Inflammatory macrophage treated with lipopolysaccharide for 4 hours (primary cell): ENCODE measurements at regions not wholly inside any gene's neighbourhood (a gene's known extent, or its start where the extent isn't known, plus 50 kb on each side); places are given as distances from the start of the nearest gene placed in this dataset.

Source experiments
- DNase-seq: peaks from one replicate; pipeline ENCODE4 v3.0.0-alpha.2; 2020

DNA sequence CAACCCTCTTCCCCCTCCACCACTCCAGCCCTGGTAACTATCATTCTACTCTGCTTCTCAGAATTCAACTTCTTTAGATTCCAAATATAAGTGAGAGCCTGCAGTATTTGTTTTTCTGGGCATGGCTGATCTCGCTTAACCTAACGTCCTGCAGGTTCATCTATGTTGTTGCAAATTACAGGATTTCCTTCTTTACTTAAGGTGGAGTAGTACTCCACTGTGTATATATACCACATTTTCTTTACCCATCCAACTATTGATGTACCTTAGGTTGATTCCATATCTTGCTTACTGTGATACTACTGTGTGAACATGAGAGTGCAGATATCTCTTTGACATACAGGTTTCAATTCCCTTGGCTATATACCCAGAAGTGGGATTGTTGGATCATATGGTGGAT, 106.3 kb upstream of the ZNF366 start:
- no peak for DNase-seq

DNA sequence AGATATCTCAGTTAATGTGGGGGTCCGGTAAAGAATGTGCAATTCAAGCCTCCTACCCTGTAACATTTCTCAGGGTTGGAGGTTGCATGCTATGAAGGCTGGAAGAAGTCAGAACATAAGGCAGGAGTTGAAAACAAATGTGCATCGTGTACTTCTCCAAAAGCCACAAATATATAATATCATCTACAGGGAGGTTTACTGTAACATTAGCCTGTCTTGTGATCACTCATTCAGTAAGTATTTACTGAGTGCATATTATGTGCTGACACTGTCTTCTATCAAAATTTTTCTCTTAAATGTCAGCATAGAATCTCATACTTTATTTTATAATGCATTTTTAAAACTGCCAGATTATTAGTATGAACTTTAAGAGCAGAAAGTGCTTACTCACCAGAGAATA, 105.6 kb upstream of the ZNF366 start:
- DNase-seq = no peak

GRCh38 chr5:72611118-72611730, 104.0 kb upstream of the ZNF366 start:
- peak; percentile 68 for DNase-seq

DNA sequence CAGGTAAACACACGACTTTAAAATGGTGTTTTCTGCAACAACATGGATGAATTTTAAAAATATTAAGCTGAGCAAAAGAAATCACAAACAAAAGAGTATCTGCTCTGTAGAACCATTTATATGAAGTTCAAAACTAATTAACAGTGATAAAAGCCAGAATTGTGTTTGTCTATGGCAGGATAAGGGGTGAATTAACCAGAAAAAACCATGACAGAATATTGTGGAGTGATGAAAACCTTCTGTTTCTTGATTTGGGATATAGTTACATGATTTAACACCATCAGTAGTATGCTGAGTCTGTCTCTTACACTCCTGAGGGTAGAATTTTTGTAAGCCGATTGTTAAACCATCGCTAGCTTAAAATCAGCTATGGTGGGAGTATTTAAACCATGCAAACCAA, 101.7 kb upstream of the ZNF366 start:
- no peak for DNase-seq

- DNase-seq = no peak
Observed at GRCh38 chr5:72608297-72608696, 101.1 kb upstream of the ZNF366 start.

GRCh38 chr5:72607381-72607780, 100.2 kb upstream of the ZNF366 start:
- DNase-seq = no peak

- no peak for DNase-seq
Observed at GRCh38 chr5:72606525-72606924, 99.3 kb upstream of the ZNF366 start.

DNA sequence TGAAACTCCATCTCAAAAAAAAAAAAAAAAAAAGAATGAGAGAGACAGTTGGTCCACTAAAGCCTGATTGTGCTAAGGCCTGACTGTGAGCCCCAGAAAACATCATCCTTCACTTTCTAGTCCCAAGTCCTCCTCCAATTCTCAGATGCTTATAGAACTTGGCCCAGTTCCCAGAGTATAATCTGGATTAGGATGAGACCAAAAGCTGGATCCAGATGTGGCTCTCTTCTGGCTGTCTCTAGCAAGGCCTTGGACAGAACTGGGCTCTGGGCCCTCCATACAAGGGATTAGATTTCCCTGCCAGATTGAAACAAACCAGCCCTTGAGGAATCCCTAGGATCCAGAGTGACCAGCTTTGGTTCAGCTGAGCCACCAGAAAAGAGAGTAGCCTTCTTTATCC, 98.4 kb upstream of the ZNF366 start:
- DNase-seq = no peak

GRCh38 chr5:72604798-72605154, 97.6 kb upstream of the ZNF366 start:
- DNase-seq = no peak

GRCh38 chr5:72604111-72604797, 97.0 kb upstream of the ZNF366 start:
- DNase-seq = no peak

DNA sequence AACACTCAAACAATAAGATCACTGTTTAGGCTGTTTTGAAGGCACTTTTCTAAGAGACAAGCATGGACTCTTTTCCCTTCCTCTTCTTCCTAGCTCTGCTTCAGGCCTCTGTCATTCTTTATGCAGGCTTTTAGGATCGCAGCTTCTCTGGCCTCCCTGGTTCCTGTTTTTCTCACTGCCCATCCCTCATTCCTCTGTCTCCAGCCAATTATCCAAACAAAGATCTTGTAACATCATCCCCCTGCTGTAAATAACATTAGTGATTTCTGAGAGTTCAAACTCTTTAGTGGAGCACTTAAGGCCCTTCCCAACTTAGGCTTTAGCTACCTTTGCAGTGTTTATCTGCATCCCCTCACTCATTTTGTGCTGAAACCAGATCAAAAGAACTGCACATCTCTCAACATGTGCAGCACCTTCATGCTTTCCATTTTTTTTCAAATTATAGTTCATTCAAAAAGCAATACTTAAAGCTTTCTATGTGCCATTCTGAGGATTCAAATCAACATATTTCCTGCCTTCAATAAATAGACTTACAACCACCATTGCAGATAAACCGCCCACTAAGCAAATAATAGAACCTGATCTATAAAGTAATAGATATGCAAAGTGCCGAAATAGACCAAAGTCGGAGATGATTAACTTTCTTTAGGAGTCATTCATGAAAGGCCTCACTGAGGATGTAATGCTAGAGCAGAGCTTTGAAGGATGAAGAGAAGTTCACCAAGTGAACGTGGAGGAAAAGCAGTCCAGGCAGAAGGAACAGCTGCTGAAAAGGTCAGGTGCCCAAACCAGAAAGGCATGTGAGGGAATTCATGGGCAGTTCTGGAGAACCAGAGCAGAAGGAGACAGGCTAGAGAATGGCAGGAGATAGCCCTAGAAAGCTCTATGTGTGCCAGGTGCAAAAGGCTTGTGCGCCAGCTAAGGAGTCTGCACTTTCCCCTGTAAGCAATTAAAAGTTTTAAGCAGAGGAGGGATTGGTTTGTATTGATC, 95.8 kb upstream of the ZNF366 start:
- no peak for DNase-seq

GRCh38 chr5:72601861-72602260, 94.7 kb upstream of the ZNF366 start:
- no peak for DNase-seq

DNA sequence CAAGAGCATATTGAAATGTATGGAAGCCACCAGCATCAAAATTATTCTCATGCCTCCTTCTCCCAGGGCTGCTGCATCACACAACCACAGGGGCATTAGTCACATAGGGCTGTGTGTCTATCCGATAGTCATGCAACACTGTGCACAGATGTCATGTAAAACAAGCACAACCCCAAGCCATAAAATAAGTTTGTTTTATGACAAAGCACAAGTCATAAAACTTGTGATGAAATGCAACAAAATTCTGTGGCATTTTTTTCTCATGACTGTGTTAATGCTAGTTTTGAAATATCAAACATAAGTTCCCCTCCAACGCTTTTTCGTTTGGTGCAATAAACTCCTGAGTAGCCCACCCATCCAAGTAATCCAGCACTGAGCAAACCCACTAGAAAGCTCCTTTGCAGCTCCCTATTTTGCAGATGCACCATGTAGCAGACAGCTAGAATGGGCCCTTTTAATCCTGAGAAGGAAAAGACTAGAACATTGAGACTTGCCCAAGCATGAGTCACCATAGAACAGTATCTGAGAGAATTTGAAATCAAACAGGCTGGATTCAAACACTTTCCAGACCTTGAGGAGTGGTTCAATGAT, 93.3 kb upstream of the ZNF366 start:
- peak; percentile 92 for DNase-seq

GRCh38 chr5:72599519-72600370, 92.5 kb upstream of the ZNF366 start:
- peak; percentile 60 for DNase-seq

DNA sequence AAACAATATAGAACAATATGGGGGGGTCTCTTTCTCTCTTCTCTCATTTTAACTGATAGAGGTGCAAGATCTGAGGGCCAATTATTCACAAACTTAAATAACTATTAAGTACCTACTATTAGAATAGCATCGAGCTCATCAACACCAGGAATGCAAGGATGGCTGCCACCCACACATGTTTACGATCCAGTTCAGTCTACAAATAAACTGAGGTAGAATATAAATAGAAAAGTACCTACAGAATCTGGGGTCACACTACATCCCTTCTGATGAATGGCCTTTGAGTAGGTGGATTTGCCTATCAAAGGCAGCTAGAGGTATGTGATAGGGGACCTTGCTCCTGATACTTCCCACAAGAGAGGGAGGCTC, 91.8 kb upstream of the ZNF366 start:
- no peak for DNase-seq

- DNase-seq = peak; percentile 96
Observed at GRCh38 chr5:72598401-72599064, 91.3 kb upstream of the ZNF366 start.

DNA sequence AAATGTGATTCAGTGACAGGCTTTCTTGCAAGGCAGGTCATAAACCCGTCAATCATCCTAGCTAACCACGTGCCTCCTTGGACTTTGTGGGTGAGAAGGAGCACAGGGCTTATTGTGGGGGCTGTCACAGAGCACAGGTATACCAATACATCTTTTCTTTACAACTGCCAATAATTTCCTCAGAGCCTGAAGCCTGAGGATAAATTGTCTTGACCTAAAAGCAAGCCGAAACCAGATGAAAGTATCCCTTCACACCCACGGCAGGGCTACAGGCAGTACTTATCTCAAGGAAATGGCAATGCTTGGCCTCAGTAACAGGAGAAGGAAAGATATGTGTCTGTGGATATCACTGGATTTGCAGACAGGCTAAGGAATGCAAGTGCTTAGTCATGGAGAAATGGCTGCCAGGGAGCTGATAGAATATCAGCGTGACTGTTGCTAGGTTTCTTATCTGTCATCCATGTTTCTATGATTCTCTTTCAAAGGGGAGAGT, 90.3 kb upstream of the ZNF366 start:
- DNase-seq = no peak

DNA sequence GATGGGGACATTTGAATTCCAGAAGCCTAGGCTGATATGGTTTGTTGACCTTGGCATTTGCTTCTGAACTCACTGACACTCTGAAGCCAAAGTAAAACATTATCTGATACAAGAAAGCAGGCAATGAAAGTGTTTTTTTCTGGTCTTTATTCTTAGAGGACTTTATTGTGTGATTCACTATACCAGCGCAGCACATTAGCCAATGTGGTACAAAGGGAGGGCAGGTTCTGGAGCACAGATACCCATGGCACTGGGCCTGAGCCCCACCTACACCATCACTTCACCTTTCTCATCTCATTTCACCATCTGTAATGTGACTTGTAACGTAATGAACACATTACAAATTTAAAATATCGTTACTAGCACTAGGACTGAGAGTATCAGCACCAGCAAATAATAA, 89.7 kb upstream of the ZNF366 start:
- no peak for DNase-seq

- DNase-seq = no peak
Observed at GRCh38 chr5:72588640-72589039, 81.4 kb upstream of the ZNF366 start.

DNA sequence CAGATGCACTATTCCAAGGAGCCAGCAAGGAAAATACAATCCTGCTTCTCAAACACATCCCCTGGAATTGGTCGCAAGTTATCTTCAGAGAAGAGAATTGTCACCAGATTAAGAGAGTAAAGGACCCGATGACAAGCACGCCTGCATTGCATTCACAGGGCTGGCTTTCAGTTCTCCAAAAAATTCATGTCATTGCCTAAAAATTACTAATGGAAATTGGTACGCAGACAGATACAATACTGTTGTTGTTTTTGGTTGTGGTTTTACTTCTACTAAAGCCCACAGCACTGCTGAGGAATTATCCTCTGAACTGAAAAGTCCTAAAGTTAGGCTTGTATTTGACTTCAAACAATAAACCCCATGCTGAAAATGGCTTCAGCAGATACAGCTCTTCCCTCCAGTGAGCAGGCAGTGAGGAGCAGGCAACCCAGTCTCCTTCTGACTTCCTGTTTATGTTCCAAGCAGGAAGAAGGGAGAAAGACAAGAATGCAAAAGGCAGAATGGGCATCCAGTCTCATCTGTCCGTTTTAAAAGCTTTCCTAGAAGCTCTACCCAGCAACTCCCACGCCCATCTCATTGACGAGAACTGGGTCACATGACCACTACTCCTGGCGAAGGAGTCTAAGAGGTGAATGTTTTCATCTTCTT, 80.6 kb upstream of the ZNF366 start:
- DNase-seq = peak; percentile 76
